Pancreas (tissue), 10 donors: ENCODE measurements at regions not wholly inside any gene's neighbourhood (a gene's known extent, or its start where the extent isn't known, plus 50 kb on each side); places are given as distances from the start of the nearest gene placed in this dataset.
A peak's percentile ranks its signal among the peaks of the same experiment; 100 is the strongest.

Source experiments
- ATAC-seq, 4 donors: fragments of 200-7000 bp; cut with Tn5 transposase; one replicate each; pipeline versions ENCODE4 v1.8.0 to v1.9.1; 2020; ENCODE audit warnings: mild to moderate bottlenecking in 4 of 4, moderate library complexity in 4 of 4
- DNase-seq, 6 donors: peaks; one replicate each; pipeline ENCODE4 v3.0.0-alpha.2; 2020
- FAIRE-seq: peaks from 2 replicates; lab custom pipeline; 2012; peaks lifted over from hg19 to GRCh38; lab: Jason Lieb, UNC
- H3K27ac ChIP-seq, 4 donors: fragments of 200-600 bp; sonication (generic); 1 replicate in 3 of 4; 2 replicates in 1 of 4; pipeline versions ENCODE4 v1.5.0 to v1.8.0; 2020
- H3K27me3 ChIP-seq, 4 donors: fragments of 200-600 bp; one replicate each; pipeline ENCODE4 v1.8.0; 2021
- H3K36me3 ChIP-seq, 3 donors: fragments of 200-600 bp; sonication (generic) in 1 of 3; one replicate each; pipeline versions ENCODE4 v1.5.0 to v1.8.0; 2020 to 2021
- H3K4me1 ChIP-seq, 3 donors: fragments of 200-600 bp; one replicate each; pipeline ENCODE4 v1.8.0; 2021
- H3K4me3 ChIP-seq, 4 donors: fragments of 200-600 bp; sonication (generic) in 2 of 4; one replicate each; pipeline versions ENCODE4 v1.5.0 to v1.8.0; 2020 to 2021
- H3K9me3 ChIP-seq, 4 donors: fragments of 200-600 bp; one replicate each; pipeline ENCODE4 v1.8.0; 2021
- WGBS, 2 donors: extraction: QIAGEN DNeasy Blood & Tissue Kit; methylation state at CpG; one replicate each; pipeline ENCODE4 v1.1.7; 2013; 5-methylcytosine and 5-hydroxymethylcytosine counted together
- intact Hi-C, 3 donors: fragments of 100-400 bp; cut with DNase I; formaldehyde crosslinking; loops; one replicate each; pipeline versions ENCODE4 v1.11.1 to v1.14.2; 2022
- TF ChIP-seq, protein P1 (sequence below), 4 donors: fragments of 200-600 bp; sonication (generic) in 3 of 4; IDR thresholded peaks; one replicate each; pipeline versions ENCODE4 v1.5.0 to v1.8.0; 2021; ENCODE audit warnings: antibody characterized with exemption in 4 of 4
- donor health status: healthy with polysubstance abuse.
- donor health status: DM: no; HTN: no; CAD: no; lungs with moderate emphysema.
- donor health status: DM: no; HTN: no; CAD: no.
- donor health status: control.
- donor health status: control.
- donor health status: Bipolar disorder and iron deficiency.
- donor health status: DM: yes; HTN: yes; CAD: no.
- donor health status: DM: no; HTN: no; CAD: no.
- donor health status: DM: no; HTN: no; CAD: no.
- donor health status: DM: yes; HTN: yes; CAD: no.

DNA sequence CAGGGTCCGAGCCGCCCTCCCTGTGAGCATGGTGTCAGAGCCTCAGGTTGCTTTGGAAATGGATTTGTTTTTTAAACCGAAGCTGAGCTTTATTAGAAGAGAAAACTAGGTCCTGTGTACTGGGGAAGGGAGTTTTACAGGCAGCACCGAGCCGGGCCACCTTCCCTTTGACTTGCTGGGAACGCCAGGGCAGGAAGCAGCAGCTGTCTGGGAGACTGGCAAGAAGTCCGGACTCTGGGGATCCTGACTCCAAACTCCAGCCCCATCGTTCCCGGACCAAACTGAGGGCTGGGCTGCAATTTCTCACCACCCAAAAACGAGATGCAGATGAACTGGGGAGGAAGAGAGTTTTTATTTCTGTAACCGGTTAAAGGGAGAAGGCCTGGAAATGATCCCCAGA is 214.9 kb upstream of the KCNG1 start:
- intact Hi-C loops, result no loop called here
- 63 to 64% methylated on average over 11 of the region's 11 CpGs for WGBS, 2 donors

DNA sequence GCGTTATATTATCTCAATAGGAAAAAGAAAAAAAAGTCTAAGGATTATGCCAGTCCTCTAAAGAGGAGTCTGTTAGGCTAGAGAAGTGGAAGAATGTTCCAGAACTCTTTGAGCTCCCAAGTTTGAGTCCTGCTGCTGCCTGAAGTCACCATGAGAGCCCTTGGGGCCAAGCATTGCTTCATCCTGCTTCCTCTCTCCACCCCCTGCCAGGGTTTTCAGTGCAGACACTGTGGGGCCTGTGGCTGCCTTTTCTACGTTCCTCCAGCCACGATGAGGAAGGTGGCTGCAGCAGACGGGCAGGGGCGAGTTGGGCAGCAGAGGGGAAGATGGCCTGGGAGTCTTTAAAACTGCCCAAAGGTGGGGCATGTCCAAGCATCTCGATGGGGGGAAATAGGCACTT is 214.4 kb upstream of the KCNG1 start:
- WGBS, 2 donors, result 54 to 67% methylated on average over 6 of the region's 6 CpGs
- Histone ChIP-seq H3K9me3 (no peaks in the 10 kb centered on the region), H3K27me3 (no peaks in the 10 kb centered on the region), H3K4me1 (no peaks in the 10 kb centered on the region), H3K27ac (no peak overlapping the region), H3K4me3 (no peak overlapping the region), H3K36me3 (no peaks in the 10 kb centered on the region)
- intact Hi-C loops, result no loop called here
- TF ChIP-seq, protein P1, sequence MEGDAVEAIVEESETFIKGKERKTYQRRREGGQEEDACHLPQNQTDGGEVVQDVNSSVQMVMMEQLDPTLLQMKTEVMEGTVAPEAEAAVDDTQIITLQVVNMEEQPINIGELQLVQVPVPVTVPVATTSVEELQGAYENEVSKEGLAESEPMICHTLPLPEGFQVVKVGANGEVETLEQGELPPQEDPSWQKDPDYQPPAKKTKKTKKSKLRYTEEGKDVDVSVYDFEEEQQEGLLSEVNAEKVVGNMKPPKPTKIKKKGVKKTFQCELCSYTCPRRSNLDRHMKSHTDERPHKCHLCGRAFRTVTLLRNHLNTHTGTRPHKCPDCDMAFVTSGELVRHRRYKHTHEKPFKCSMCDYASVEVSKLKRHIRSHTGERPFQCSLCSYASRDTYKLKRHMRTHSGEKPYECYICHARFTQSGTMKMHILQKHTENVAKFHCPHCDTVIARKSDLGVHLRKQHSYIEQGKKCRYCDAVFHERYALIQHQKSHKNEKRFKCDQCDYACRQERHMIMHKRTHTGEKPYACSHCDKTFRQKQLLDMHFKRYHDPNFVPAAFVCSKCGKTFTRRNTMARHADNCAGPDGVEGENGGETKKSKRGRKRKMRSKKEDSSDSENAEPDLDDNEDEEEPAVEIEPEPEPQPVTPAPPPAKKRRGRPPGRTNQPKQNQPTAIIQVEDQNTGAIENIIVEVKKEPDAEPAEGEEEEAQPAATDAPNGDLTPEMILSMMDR (IDR thresholded peaks at IDR 0.05), result no peak
- ATAC-seq (peak in 2 of 4 donors; percentile 38 to 44), DNase-seq (no peak), FAIRE-seq (no peak)

More for the DNA sequence above, 214.9 kb upstream of the KCNG1 start:
- Histone ChIP-seq H3K27me3 (no peaks in the 10 kb centered on the region), H3K4me3 (no peak overlapping the region), H3K9me3 (no peaks in the 10 kb centered on the region), H3K4me1 (no peaks in the 10 kb centered on the region), H3K36me3 (no peaks in the 10 kb centered on the region), H3K27ac (no peak overlapping the region)
- ATAC-seq, result no peak
- DNase-seq, result no peak
- FAIRE-seq, result no peak
- TF ChIP-seq, protein P1 (IDR thresholded peaks at IDR 0.05), result no peak

DNA sequence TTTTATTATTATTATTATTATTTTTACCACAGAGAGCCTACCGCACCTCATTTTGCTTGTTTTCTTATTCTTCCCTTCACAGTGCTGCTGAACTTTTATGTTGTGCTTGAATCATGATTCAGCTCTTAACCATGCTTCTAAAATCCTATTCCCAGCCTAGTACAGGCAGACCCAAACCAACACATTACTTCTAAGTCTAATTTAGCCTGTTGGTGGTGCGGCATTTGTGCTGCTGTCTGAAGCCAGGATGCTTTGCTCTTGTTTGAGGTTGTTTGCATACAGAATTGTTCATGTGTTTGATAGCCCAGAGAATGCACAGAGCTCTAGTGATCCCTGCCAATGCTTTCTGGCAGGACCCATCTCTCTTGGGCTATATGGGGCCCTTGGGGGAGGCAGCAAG is 213.5 kb upstream of the KCNG1 start:
- Histone ChIP-seq H3K9me3 (no peaks in the 10 kb centered on the region), H3K36me3 (no peaks in the 10 kb centered on the region), H3K27me3 (no peaks in the 10 kb centered on the region), H3K27ac (no peak overlapping the region), H3K4me3 (no peak overlapping the region), H3K4me1 (no peaks in the 10 kb centered on the region)
- no peak for FAIRE-seq
- intact Hi-C loops, result no loop called here
- ATAC-seq, result no peak
- TF ChIP-seq, protein P1 (IDR thresholded peaks at IDR 0.05), result no peak
- WGBS, 2 donors, result 91 to 98% methylated on average over 2 of the region's 2 CpGs
- DNase-seq, result no peak

DNA sequence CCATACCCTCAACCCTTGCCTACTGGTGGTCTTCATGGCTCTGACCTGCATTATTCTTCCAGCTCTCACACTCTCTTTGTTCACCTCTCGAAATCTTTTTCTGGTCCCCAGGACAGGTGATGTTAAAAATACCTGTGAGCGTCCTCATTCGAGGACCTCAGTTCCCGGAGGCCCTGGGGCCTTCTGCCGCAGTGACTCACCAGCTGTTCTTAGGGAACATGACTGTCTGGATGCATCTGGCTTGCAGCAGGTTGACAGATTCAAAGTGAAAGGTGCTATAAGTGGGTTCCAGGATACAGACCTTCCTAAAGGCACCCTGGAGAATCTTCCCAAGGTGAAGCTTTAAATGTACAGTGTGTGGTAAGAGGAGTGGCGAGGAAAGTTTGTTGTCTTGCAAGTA is 210.4 kb upstream of the KCNG1 start:
- ATAC-seq (no peak), FAIRE-seq (no peak), DNase-seq (no peak)
- H3K36me3 ChIP-seq, result no peaks in the 10 kb centered on the region
- no peak overlapping the region for H3K27ac ChIP-seq
- 66 to 73% methylated on average over 6 of the region's 6 CpGs for WGBS, 2 donors
- no peaks in the 10 kb centered on the region for H3K9me3 ChIP-seq
- TF ChIP-seq, protein P1 (IDR thresholded peaks at IDR 0.05), result no peak
- no peaks in the 10 kb centered on the region for H3K4me1 ChIP-seq
- peaks cover 0 to 3% (median 0%) of the 10 kb centered on the region in 4 donors for H3K27me3 ChIP-seq
- intact Hi-C loops, result no loop called here
- H3K4me3 ChIP-seq, result no peak overlapping the region

DNA sequence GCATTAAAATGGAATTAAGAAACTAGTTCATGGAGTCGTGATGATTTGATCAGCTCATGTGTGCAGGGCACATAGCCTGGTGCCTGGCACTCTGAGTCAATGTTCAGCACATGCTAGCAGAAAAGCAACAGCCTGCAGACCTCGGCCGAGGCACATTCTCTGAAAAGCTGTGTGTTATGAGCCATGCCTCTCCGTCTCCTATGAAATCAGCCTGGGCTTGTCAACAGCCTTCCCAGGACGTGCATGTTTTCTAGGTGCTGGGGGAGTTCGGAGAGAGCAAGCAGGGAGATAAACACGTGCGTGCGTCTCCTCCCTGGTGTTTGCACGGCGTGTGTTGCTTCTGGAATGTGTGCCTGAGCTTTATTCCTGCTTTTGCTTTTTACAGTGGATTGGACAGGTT is 207.8 kb upstream of the KCNG1 start:
- H3K4me1 ChIP-seq, result no peaks in the 10 kb centered on the region
- 20 to 24% methylated on average over 11 of the region's 11 CpGs for WGBS, 2 donors
- intact Hi-C loops, result no loop called here
- H3K4me3 ChIP-seq, result no peak overlapping the region
- peaks cover 0 to 3% (median 0%) of the 10 kb centered on the region in 4 donors for H3K27me3 ChIP-seq
- H3K36me3 ChIP-seq, result no peaks in the 10 kb centered on the region
- ATAC-seq (no peak), DNase-seq (no peak), FAIRE-seq (no peak)
- no peak overlapping the region for H3K27ac ChIP-seq
- TF ChIP-seq, protein P1 (IDR thresholded peaks at IDR 0.05), result no peak
- H3K9me3 ChIP-seq, result no peaks in the 10 kb centered on the region
